Suppressor macrophage treated with lipopolysaccharide for 1 hour (primary cell): ENCODE measurements at regions not wholly inside any gene's neighbourhood (a gene's known extent, or its start where the extent isn't known, plus 50 kb on each side); places are given as distances from the start of the nearest gene placed in this dataset.

Experiments used
- DNase-seq, 3 donors: peaks; one replicate each; pipeline ENCODE4 v3.0.0-alpha.2; 2020 to 2022

- no peak for DNase-seq
Measured at GRCh38 chr4:159445692-159446091, 342.8 kb downstream of the RAPGEF2 start.

GRCh38 chr4:159446266-159446976, 343.5 kb downstream of the RAPGEF2 start:
- peak; percentile 68 to 86 (median 79) for DNase-seq

- no peak for DNase-seq
Measured at GRCh38 chr4:159447296-159447695, 344.4 kb downstream of the RAPGEF2 start.

GRCh38 chr4:159451006-159451405, 348.1 kb downstream of the RAPGEF2 start:
- DNase-seq: no peak

GRCh38 chr4:159455675-159456237, 352.9 kb downstream of the RAPGEF2 start:
- peak; percentile 59 to 67 (median 66) for DNase-seq

GRCh38 chr4:159460371-159460770, 357.5 kb downstream of the RAPGEF2 start:
- DNase-seq: no peak

- no peak for DNase-seq
Measured at GRCh38 chr4:159463235-159463634, 360.4 kb downstream of the RAPGEF2 start.

GRCh38 chr4:159464302-159464701, 361.4 kb downstream of the RAPGEF2 start:
- no peak for DNase-seq

- no peak for DNase-seq
Measured at GRCh38 chr4:159476886-159477285, 374.0 kb downstream of the RAPGEF2 start.

GRCh38 chr4:159480826-159481225, 377.9 kb downstream of the RAPGEF2 start:
- DNase-seq: no peak

- DNase-seq: no peak
Measured at GRCh38 chr4:159481936-159482335, 379.1 kb downstream of the RAPGEF2 start.

- DNase-seq: no peak
Measured at GRCh38 chr4:159483110-159483781, 380.4 kb downstream of the RAPGEF2 start.

GRCh38 chr4:159483782-159484741, 381.2 kb downstream of the RAPGEF2 start:
- no peak for DNase-seq

GRCh38 chr4:159484864-159485263, 382.0 kb downstream of the RAPGEF2 start:
- DNase-seq: no peak

GRCh38 chr4:159487284-159487747, 384.4 kb downstream of the RAPGEF2 start:
- peak; percentile 69 to 76 (median 74) for DNase-seq

GRCh38 chr4:159489646-159490045, 386.8 kb downstream of the RAPGEF2 start:
- DNase-seq: no peak

GRCh38 chr4:159495515-159496236, 392.8 kb downstream of the RAPGEF2 start:
- DNase-seq: no peak

- no peak for DNase-seq
Measured at GRCh38 chr4:159496248-159496647, 393.4 kb downstream of the RAPGEF2 start.

- no peak for DNase-seq
Measured at GRCh38 chr4:159497936-159498335, 395.1 kb downstream of the RAPGEF2 start.

GRCh38 chr4:159498446-159499115, 395.7 kb downstream of the RAPGEF2 start:
- no peak for DNase-seq

- DNase-seq: no peak
Measured at GRCh38 chr4:159500861-159501260, 398.0 kb downstream of the RAPGEF2 start.
